Amniotic epithelial cell (primary cell): ENCODE measurements at regions not wholly inside any gene's neighbourhood (a gene's known extent, or its start where the extent isn't known, plus 50 kb on each side); places are given as distances from the start of the nearest gene placed in this dataset.
"Not testable (repeated sequence)": the region's sequence is repeated elsewhere in the genome, so short reads cannot be mapped to it uniquely, and the experiment has no call there.

Source experiments
- DNase-seq: peaks from one replicate; pipeline ENCODE4 v3.0.0-alpha.2; 2010; ENCODE audit warnings: low read depth

- DNase-seq: no peak
Observed at GRCh38 chr10:131834152-131834810, 66.5 kb upstream of the PPP2R2D start.

- no peak for DNase-seq
Observed at GRCh38 chr10:131838966-131839742, 61.7 kb upstream of the PPP2R2D start.

GRCh38 chr10:131839880-131840787 lies 60.7 kb upstream of the PPP2R2D start:
- not testable (repeated sequence) for DNase-seq

GRCh38 chr10:131840788-131841118 lies 60.1 kb upstream of the PPP2R2D start:
- no peak for DNase-seq

- DNase-seq: no peak
Observed at GRCh38 chr10:131841131-131841660, 59.6 kb upstream of the PPP2R2D start.

- DNase-seq: no peak
Observed at GRCh38 chr10:131841661-131842139, 59.1 kb upstream of the PPP2R2D start.

GRCh38 chr10:131842351-131843088 lies 58.3 kb upstream of the PPP2R2D start:
- DNase-seq: no peak

GRCh38 chr10:131843089-131843595 lies 57.7 kb upstream of the PPP2R2D start:
- DNase-seq: no peak

- DNase-seq: no peak
Observed at GRCh38 chr10:131843881-131844284, 56.9 kb upstream of the PPP2R2D start.

GRCh38 chr10:131844529-131845084 lies 56.2 kb upstream of the PPP2R2D start:
- no peak for DNase-seq

GRCh38 chr10:131845505-131846239 lies 55.1 kb upstream of the PPP2R2D start:
- no peak for DNase-seq

GRCh38 chr10:131846240-131847101 lies 54.3 kb upstream of the PPP2R2D start:
- no peak for DNase-seq

- DNase-seq: no peak
Observed at GRCh38 chr10:131847241-131847783, 53.5 kb upstream of the PPP2R2D start.

GRCh38 chr10:131848296-131848695 lies 52.5 kb upstream of the PPP2R2D start:
- no peak for DNase-seq

GRCh38 chr10:131848741-131849590 lies 51.8 kb upstream of the PPP2R2D start:
- DNase-seq: no peak

- no peak for DNase-seq
Observed at GRCh38 chr10:131849591-131850382, 51.0 kb upstream of the PPP2R2D start.

- peak; percentile 1 for DNase-seq
Observed at GRCh38 chr10:131850383-131850870, 50.4 kb upstream of the PPP2R2D start.
